ENCODE measurements at regions not wholly inside any gene's neighbourhood (a gene's known extent, or its start where the extent isn't known, plus 50 kb on each side); places are given as distances from the start of the nearest gene placed in this dataset.
A peak's percentile ranks its signal among the peaks of the same experiment; 100 is the strongest.
"Not testable (repeated sequence)": the region's sequence is repeated elsewhere in the genome, so short reads cannot be mapped to it uniquely, and the experiment has no call there.

GRCh38 chr13:44651724-44652123 lies 75.6 kb upstream of the TSC22D1 start:
- DNase-seq: no peak

- DNase-seq: peak; percentile 11
Observed at GRCh38 chr13:44651209-44651608, 75.1 kb upstream of the TSC22D1 start.

- DNase-seq: no peak
Observed at GRCh38 chr13:44649834-44650233, 73.7 kb upstream of the TSC22D1 start.

GRCh38 chr13:44649104-44649428 lies 72.9 kb upstream of the TSC22D1 start:
- no peak for DNase-seq

GRCh38 chr13:44648392-44649103 lies 72.4 kb upstream of the TSC22D1 start:
- no peak for DNase-seq

GRCh38 chr13:44647560-44647959 lies 71.4 kb upstream of the TSC22D1 start:
- not testable (repeated sequence) for DNase-seq

GRCh38 chr13:44646044-44646443 lies 69.9 kb upstream of the TSC22D1 start:
- DNase-seq: no peak

GRCh38 chr13:44643256-44643655 lies 67.1 kb upstream of the TSC22D1 start:
- DNase-seq: no peak

- no peak for DNase-seq
Observed at GRCh38 chr13:44637581-44637980, 61.5 kb upstream of the TSC22D1 start.

GRCh38 chr13:44629465-44630183 lies 53.5 kb upstream of the TSC22D1 start:
- DNase-seq: no peak

- not testable (repeated sequence) for DNase-seq
Observed at GRCh38 chr13:44628826-44629225, 52.7 kb upstream of the TSC22D1 start.

- no peak for DNase-seq
Observed at GRCh38 chr13:44627441-44627840, 51.3 kb upstream of the TSC22D1 start.

- no peak for DNase-seq
Observed at GRCh38 chr13:44626176-44626575, 50.0 kb upstream of the TSC22D1 start.
